GM19395 (cell line): ENCODE measurements at regions not wholly inside any gene's neighbourhood (a gene's known extent, or its start where the extent isn't known, plus 50 kb on each side); places are given as distances from the start of the nearest gene placed in this dataset.

Experiments
- ATAC-seq: cut with Tn5 transposase; IDR thresholded peaks from one replicate; pipeline ENCODE4 v1.9.1; 2021; ENCODE audit warnings: mild to moderate bottlenecking, moderate library complexity; ENCODE audit not compliant: unreplicated experiment

GRCh38 chr5:148708854-148709253, 54.5 kb upstream of the HTR4 start:
- no peak for ATAC-seq

- no peak for ATAC-seq
These were observed 57.6 kb upstream of the HTR4 start for GRCh38 chr5:148711961-148712360.

- ATAC-seq, result no peak
These were observed 59.6 kb upstream of the HTR4 start for GRCh38 chr5:148713735-148714508.

GRCh38 chr5:148716716-148717115, 62.4 kb upstream of the HTR4 start:
- ATAC-seq, result no peak

DNA sequence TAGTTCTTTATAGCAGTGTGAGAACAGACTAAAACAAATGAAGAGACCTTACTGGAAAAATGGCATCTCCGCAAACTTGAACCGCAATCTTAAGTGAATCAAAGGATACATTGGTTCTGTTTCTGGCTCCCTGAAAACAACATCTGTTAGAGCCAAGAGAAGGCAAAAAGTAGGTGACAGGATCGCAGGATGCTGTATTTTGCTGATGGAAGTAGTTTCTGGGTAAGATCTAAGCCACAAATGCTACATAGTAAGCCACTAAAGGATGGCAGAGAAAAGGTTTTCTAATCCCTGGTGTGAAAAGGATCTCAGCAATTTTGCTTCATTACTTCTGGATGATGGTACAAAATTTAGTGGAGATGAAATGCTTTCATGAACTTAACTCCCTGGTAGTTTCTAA, 63.3 kb upstream of the HTR4 start:
- ATAC-seq, result no peak

DNA sequence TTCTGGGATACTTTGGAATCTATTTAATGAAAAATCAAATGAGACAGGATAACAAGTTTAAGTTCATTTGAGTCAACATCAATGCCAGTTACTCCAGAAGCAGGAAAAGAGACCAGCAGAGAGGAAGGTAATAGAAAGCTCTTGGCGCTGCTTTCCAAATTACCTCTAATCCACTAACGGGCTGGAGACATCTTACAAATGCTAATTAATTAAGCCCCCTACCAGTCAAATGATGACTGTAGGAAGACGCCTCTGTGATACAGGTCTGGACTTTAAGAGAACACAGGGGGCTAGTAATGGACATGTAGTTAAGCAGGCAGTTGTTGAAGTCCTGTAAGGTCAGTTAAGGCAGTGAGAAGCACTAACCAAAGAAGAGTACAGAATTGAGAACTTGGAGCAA, 65.3 kb upstream of the HTR4 start:
- no peak for ATAC-seq

DNA sequence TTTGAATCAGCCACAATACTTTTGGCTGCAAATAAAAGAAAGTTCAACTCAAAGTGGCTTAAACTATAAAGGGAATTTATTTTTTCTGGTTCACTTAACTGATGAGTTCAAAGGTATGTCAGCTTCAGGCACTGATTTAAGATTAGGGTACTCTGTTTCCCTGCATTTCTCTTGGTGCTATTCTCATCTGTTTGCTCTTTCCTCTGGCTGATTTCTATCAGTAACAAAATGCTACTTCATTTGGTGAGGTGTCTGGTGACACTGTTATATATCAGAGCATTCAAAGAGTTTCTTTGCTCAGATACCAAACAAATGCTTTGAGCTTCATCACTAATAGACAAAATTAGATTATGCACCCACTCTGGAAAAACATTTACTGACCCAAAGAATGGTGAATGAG, 65.9 kb upstream of the HTR4 start:
- no peak for ATAC-seq

GRCh38 chr5:148723143-148723542, 68.8 kb upstream of the HTR4 start:
- no peak for ATAC-seq

DNA sequence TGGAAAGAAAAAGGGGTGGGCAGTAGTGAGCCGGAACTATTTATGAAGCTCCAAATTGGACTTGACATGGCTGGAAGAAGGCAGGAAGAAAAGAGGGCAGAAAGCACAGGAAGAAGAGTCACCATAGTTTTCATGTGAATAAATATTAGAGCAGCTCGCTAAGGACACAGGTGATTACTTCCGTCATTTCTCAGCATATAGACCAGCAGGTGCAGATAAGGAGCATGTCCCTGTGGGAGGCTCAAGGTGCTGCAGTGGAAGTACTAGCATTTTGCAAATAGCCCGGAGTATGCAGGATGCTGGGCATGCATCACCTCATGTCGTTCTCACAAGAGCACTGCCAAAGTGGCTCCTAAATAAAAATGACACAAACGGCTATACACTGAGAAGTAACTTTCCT, 71.3 kb upstream of the HTR4 start:
- ATAC-seq, result no peak

- no peak for ATAC-seq
These were observed 74.9 kb upstream of the HTR4 start for GRCh38 chr5:148729182-148729581.

GRCh38 chr5:148730270-148730669, 75.9 kb upstream of the HTR4 start:
- no peak for ATAC-seq

GRCh38 chr5:148730942-148731898, 76.9 kb upstream of the HTR4 start:
- ATAC-seq, result peak; percentile 97

DNA sequence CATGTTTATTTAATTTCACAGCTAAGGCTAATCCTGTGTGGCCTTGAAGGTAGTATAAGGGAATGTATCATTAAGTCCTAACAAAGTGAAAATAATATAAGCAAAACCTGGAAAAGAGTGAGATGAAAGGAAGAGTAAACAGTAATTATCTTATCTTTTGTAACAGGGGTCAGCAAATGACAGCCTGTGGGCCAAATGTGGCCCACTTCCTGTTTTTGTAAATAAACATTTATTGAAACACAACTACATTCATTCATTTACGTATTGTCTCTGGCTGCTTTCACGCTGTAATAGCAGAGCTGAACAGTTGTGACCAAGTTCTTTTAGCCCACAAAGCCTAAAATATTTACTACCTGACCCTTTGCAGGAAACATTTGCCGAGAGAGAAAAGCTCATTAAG, 78.4 kb upstream of the HTR4 start:
- no peak for ATAC-seq

DNA sequence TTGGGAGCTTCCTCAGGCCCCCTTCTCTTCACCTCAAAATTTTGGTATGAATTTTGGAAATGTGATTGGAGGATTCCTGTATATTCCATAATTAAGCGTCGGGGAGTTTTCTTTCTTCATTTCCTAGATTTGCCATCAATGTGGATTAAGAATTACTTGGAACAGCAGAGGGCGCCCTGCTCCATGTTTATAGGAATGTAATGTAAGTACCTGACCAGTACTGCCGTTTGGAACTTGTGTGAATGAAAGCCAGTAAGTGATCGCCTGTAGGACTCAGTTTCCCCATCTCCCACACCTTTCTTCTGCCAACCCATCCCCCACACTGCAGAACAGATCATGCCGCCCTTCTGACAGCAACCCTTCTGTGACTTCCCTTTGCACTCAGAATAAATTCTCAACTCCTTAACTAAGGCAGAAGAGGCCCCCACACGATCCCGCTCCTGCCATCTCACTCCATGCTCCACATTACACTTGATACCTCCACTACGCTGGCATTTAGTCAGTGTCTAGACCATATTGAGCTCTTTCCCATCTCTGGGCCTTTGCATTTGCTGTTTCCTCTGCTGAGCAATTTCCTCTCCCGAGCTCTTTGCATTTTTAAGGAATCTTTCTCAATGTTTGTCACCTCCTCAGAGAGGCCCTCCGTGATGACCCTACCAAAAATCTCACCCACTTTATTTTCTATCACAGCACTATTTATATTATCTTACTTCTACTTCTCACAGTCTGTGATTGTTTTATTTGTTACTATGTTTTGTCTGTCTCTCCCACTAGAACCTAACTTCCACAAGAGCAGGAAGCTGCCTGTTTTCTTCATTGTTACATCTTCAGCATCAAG, 79.5 kb upstream of the HTR4 start:
- ATAC-seq, result peak; percentile 40

DNA sequence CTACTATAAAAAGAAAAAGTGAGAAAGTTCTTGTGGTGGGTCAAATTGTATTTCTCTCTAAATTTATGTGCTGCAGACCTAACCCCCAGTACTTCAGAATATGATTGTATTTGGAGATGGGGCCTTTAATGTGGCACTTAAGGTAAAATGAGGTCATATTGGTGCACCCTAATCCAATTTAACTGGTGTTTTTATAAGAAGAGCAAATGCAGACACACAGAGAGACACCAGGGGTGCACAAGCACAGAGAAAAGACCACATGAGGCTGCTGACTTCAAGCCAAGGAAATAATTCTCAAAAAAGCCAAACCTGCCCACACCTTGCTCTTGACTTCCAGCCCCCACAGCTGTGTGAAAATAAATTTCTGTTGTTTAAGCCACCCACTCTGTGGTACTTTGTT, 80.2 kb upstream of the HTR4 start:
- no peak for ATAC-seq

DNA sequence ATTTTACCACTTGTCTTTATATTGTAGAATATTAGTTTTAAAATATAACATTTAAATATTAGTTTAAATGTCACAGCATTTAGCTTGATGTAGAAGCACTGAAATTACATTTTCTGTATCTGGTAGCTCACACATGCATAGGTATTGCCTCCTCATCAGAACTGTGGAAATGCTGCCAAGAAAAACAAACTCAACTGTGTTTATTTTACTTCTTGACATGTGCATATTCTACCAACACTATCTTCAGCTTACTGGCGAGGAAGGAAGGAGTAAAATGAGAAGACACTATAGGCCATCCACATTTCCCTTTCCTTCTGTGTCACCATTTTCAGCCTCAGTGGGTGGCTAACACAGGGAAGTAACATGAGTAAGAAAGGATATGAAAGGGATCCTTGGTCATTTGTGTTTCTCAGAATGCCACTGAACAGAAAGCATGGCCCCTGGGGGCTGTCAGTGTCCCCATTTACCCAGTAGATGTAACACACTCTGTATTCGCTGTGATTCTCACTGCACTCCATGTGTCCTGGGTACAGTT, 81.0 kb upstream of the HTR4 start:
- no peak for ATAC-seq

DNA sequence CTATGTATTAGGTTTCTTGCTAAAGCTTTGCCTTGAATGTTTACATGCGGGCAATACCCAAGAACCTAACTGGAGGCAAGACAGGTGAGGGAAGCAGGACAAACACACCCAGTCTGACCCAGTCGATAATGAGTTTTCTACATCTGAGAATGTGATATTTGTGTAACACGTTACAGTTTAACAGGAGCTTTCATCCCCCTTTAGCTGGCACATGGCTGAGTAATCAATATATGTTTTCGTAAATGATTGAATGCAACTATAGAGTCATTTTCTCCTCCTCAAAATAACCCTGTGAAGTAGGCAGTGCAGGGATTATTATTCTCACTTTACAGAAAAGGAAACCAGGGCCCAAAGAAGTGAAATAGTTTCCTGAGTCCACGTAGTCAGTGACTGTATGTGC, 84.7 kb upstream of the HTR4 start:
- ATAC-seq, result no peak

- ATAC-seq, result no peak
These were observed 85.2 kb upstream of the HTR4 start for GRCh38 chr5:148739524-148739923.

DNA sequence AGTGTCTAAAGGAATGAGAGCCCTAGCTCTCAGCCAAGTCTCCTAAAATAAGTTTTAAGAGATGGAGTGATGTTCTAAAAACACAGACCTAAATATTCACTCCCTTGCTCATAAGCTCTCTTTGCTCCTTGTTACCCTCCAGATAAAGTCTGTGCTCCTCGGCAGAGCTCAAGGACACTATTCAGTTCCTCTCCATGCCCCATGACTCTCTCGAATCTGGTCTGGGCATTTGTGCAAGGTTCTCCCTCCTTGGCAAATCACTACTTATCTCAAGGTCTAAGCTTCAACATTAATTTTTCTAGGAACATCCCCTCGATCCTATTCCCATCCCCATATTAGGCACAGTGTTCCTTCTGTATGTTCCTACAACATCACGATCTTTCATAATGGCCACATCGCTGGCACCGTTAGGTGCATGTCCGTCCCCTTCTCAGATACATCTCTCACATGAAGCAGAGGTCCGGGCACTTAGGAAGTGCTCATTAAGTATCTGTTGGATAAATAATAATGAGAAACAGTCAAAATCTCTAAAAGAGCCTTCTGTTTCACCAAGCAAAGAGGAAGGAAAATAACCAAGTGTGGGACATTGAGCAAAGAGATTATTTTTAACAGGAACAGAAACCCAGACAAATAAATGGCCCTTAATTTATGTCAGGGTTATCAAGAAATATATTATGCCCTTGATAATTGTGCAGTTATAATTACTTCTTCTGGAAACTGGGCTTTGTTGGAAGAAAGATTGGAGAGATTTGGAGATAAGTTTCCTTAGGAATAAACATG, 85.9 kb upstream of the HTR4 start:
- no peak for ATAC-seq
